Psoas muscle (tissue), 7 donors: ENCODE measurements at regions not wholly inside any gene's neighbourhood (a gene's known extent, or its start where the extent isn't known, plus 50 kb on each side); places are given as distances from the start of the nearest gene placed in this dataset.

Experiments
- ATAC-seq, 4 donors: fragments of 200-7000 bp; cut with Tn5 transposase; one replicate each; pipeline ENCODE4 v1.9.1; 2020; ENCODE audit warnings: moderate library complexity in 3 of 4, mild to moderate bottlenecking in 2 of 4
- DNase-seq, 2 donors: peaks; one replicate each; pipeline ENCODE4 v3.0.0-alpha.2; 2020
- H3K27ac ChIP-seq: fragments of 200-600 bp; one replicate; pipeline ENCODE4 v1.8.0; 2022
- H3K27me3 ChIP-seq, 3 donors: fragments of 200-600 bp in 1 of 3; one replicate each; pipeline versions ENCODE4 v1.6.1 to v1.8.0; 2013 to 2022; ENCODE audit warnings: low read length in 2 of 3, mild to moderate bottlenecking in 2 of 3, moderate library complexity in 1 of 3; ENCODE audit not compliant: insufficient read depth in 3 of 3
- H3K36me3 ChIP-seq, 2 donors: fragments of 200-600 bp in 1 of 2; one replicate each; pipeline versions ENCODE4 v1.6.1 to v1.8.0; 2013 to 2022; ENCODE audit warnings: low read depth in 1 of 2, mild to moderate bottlenecking in 1 of 2, moderate library complexity in 1 of 2; ENCODE audit not compliant: insufficient read depth in 1 of 2
- H3K4me1 ChIP-seq: fragments of 200-600 bp; one replicate; pipeline ENCODE4 v1.8.0; 2022
- H3K4me3 ChIP-seq: fragments of 200-600 bp; one replicate; pipeline ENCODE4 v1.8.0; 2022; ENCODE audit warnings: mild to moderate bottlenecking
- H3K9me3 ChIP-seq: fragments of 200-600 bp; one replicate; pipeline ENCODE4 v1.8.0; 2022
- CTCF ChIP-seq: fragments of 200-600 bp; IDR thresholded peaks from one replicate; pipeline ENCODE4 v1.8.0; 2022; ENCODE audit warnings: antibody characterized with exemption
- WGBS, 3 donors: extraction: QIAGEN DNeasy Blood & Tissue Kit; methylation state at CpG; one replicate each; pipeline versions ENCODE4 v1.1.6 to v1.1.7; 2013; 5-methylcytosine and 5-hydroxymethylcytosine counted together
- intact Hi-C, 2 donors: fragments of 100-400 bp; cut with DNase I; formaldehyde crosslinking; loops; one replicate each; pipeline versions ENCODE4 v1.11.0 to v1.14.2; 2022
- donor health status: healthy with polysubstance abuse.
- donor health status: DM: no; HTN: no; CAD: no; lungs with moderate emphysema.
- donor health status: Bipolar disorder and iron deficiency.
- donor health status: healthy.
- donor health status: DM: yes; HTN: yes; CAD: no.
- donor health status: DM: no; HTN: no; CAD: no.
- donor health status: DM: yes; HTN: yes; CAD: no.

DNA sequence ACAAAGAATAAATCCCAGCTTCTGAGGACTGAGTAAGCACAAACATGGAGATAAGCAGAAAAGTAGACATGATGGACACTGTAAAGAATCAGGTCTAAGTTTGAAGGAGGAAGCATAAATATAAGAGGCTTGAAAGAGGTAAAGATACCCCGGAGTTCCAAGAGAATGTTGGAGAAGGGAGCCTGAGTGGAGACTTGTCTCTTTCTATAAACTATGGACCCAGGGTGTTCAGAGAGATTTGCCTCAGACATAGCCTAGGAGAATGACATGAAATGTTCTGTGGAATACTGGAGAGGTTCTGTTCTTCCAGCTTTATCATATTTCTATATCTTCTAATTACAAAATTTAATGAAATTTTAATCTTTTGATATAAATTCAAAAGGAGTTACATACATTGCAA lies 554.3 kb upstream of the B3GALT2 start:
- no peaks in the 10 kb centered on the region for H3K27me3 ChIP-seq
- TF ChIP-seq CTCF = no peak
- 68 to 89% (median 72%) methylated on average over 1 of the region's 1 CpG for WGBS, 3 donors
- no peaks in the 10 kb centered on the region for H3K36me3 ChIP-seq
- no peak overlapping the region for H3K27ac ChIP-seq
- H3K4me1 ChIP-seq = no peaks in the 10 kb centered on the region
- intact Hi-C loops = no loop called here
- no peak for DNase-seq
- no peak overlapping the region for H3K4me3 ChIP-seq
- no peak for ATAC-seq
- H3K9me3 ChIP-seq = no peaks in the 10 kb centered on the region

- ATAC-seq (no peak), DNase-seq (no peak)
- whole genome bisulfite sequencing, 3 donors = 78 to 83% (median 80%) methylated on average over 3 of the region's 3 CpGs
- no peak for TF ChIP-seq CTCF
- Histone ChIP-seq H3K4me1 (no peaks in the 10 kb centered on the region), H3K36me3 (no peaks in the 10 kb centered on the region), H3K27ac (no peak overlapping the region), H3K4me3 (no peak overlapping the region), H3K9me3 (no peaks in the 10 kb centered on the region), H3K27me3 (no peaks in the 10 kb centered on the region)
- intact Hi-C loops = no loop called here
Measured at GRCh38 chr1:193736507-193736906, 550.1 kb upstream of the B3GALT2 start.

GRCh38 chr1:193733674-193734073 lies 547.3 kb upstream of the B3GALT2 start:
- intact Hi-C loops = no loop called here
- WGBS, 3 donors = 71 to 82% (median 77%) methylated on average over 3 of the region's 3 CpGs
- TF ChIP-seq CTCF = no peak

GRCh38 chr1:193730017-193730416 lies 543.6 kb upstream of the B3GALT2 start:
- Histone ChIP-seq H3K4me1 (no peaks in the 10 kb centered on the region), H3K27ac (no peak overlapping the region), H3K9me3 (no peaks in the 10 kb centered on the region), H3K4me3 (no peak overlapping the region), H3K36me3 (no peaks in the 10 kb centered on the region), H3K27me3 (no peaks in the 10 kb centered on the region)
- DNase-seq (no peak), ATAC-seq (no peak)
- 74 to 79% (median 74%) methylated on average over 3 of the region's 3 CpGs for WGBS, 3 donors
- intact Hi-C loops = no loop called here
- no peak for TF ChIP-seq CTCF

More at GRCh38 chr1:193733674-193734073, 547.3 kb upstream of the B3GALT2 start:
- Histone ChIP-seq H3K36me3 (no peaks in the 10 kb centered on the region), H3K9me3 (no peaks in the 10 kb centered on the region), H3K27me3 (no peaks in the 10 kb centered on the region), H3K4me3 (no peak overlapping the region), H3K4me1 (no peaks in the 10 kb centered on the region), H3K27ac (no peak overlapping the region)
- DNase-seq (no peak), ATAC-seq (no peak)

GRCh38 chr1:193729429-193729828 lies 543.0 kb upstream of the B3GALT2 start:
- Histone ChIP-seq H3K36me3 (no peaks in the 10 kb centered on the region), H3K27me3 (no peaks in the 10 kb centered on the region), H3K9me3 (no peaks in the 10 kb centered on the region), H3K4me3 (no peak overlapping the region), H3K27ac (no peak overlapping the region), H3K4me1 (no peaks in the 10 kb centered on the region)
- WGBS, 3 donors = 64 to 77% (median 69%) methylated on average over 2 of the region's 2 CpGs
- DNase-seq (no peak), ATAC-seq (no peak)
- TF ChIP-seq CTCF = no peak
- intact Hi-C loops = no loop called here
